Esophagus muscularis mucosa (tissue), 4 donors: ENCODE measurements at regions not wholly inside any gene's neighbourhood (a gene's known extent, or its start where the extent isn't known, plus 50 kb on each side); places are given as distances from the start of the nearest gene placed in this dataset.

Experiments used
- EP300 ChIP-seq: sonication (generic); formaldehyde crosslinking; IDR thresholded peaks from one replicate; pipeline ENCODE4 v1.6.1; 2017; ENCODE audit warnings: antibody characterized with exemption
- POLR2A ChIP-seq: fragments of 450-650 bp; IDR thresholded peaks from one replicate; pipeline ENCODE4 v1.6.1; 2017; ENCODE audit warnings: antibody characterized with exemption, moderate library complexity, mild to moderate bottlenecking, low read depth
- POLR2AphosphoS5 ChIP-seq, 2 donors: sonication (generic); formaldehyde crosslinking; IDR thresholded peaks; one replicate each; pipeline ENCODE4 v1.6.1; 2017; ENCODE audit warnings: antibody characterized with exemption in 2 of 2
- TF ChIP-seq, protein P1 (sequence below), 3 experiments: fragments of 200-600 bp in 2 of 3; fragments of 450-650 bp in 1 of 3; sonication (generic) in 2 of 3; IDR thresholded peaks; one replicate each; pipeline ENCODE4 v1.5.1; 2017 to 2019; ENCODE audit warnings: antibody characterized with exemption in 3 of 3, mild to moderate bottlenecking in 2 of 3, moderate library complexity in 1 of 3

DNA sequence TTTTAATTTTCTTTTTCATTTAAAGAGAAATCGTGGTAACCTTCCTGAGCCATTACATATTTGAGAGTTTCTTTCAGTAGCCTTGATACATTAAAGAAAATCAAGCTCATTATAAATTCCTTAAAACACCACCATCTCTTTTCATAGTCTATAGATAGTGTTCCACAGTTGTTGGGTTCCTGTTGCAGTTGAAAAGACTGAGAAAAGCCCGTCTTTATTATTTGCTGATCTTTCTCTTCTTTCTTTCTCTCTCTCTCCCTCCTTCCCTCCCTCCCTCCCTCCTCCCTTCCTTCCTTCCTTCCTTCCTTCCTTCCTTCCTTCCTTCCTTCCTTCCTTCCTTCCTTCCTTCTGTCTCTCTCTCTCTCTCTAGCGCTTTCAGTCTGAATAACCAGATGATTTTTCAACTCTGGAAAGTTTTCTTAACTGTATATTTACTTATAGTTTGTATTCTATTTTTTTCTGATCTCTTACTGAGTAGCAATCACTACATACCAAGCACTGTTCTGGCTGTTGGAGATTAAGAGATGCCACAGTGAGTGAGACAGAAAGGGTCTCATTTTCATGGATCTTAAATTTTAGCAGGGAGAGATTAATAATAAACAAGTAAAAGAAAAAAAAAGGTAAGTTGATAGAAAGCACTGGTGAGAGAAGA is 157.5 kb downstream of the TINAG start:
- TF ChIP-seq EP300 (no peak), POLR2A (no peak), POLR2AphosphoS5 (IDR thresholded peaks at IDR 0.05) (no peak)
- TF ChIP-seq, protein P1, sequence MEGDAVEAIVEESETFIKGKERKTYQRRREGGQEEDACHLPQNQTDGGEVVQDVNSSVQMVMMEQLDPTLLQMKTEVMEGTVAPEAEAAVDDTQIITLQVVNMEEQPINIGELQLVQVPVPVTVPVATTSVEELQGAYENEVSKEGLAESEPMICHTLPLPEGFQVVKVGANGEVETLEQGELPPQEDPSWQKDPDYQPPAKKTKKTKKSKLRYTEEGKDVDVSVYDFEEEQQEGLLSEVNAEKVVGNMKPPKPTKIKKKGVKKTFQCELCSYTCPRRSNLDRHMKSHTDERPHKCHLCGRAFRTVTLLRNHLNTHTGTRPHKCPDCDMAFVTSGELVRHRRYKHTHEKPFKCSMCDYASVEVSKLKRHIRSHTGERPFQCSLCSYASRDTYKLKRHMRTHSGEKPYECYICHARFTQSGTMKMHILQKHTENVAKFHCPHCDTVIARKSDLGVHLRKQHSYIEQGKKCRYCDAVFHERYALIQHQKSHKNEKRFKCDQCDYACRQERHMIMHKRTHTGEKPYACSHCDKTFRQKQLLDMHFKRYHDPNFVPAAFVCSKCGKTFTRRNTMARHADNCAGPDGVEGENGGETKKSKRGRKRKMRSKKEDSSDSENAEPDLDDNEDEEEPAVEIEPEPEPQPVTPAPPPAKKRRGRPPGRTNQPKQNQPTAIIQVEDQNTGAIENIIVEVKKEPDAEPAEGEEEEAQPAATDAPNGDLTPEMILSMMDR (IDR thresholded peaks at IDR 0.05), result no peak
